ENCODE measurements at regions not wholly inside any gene's neighbourhood (a gene's known extent, or its start where the extent isn't known, plus 50 kb on each side); places are given as distances from the start of the nearest gene placed in this dataset.

DNA sequence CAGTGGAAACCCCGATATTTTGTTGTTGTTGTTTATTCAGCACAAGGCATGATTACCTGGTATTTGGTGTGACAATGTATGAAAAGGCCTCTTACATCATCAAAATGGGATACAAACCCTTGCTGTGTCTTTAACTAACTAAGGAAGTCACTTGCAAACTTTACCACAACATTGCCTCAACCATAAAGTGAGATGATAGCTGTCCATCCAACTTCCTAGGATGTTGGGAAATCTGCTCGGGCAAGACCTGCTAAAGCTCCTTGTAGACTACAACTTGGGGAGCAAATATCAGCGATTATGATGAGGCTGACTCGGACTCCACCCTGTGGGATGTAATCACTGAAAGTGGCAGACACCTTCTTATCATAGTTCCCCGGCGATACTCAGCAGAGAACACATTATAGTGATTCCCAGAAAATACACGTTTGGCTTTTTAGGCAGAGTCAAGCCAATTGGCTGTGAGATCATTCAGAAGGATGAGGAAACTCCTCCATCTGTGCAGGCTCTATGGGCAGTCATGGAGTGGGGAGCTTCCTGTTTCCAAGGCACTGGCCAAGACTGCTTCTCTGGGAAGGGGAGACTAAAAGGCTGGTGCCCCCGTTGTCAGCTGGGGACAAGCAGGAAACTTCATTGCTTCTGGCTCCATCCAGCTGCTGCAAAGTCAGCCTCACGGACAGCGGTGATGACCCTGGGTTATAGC, 289.0 kb downstream of the RNF144A start:
- FAIRE-seq (no peak), DNase-seq (ENCODE audit: insufficient read length, low spot score) (no peak)

DNA sequence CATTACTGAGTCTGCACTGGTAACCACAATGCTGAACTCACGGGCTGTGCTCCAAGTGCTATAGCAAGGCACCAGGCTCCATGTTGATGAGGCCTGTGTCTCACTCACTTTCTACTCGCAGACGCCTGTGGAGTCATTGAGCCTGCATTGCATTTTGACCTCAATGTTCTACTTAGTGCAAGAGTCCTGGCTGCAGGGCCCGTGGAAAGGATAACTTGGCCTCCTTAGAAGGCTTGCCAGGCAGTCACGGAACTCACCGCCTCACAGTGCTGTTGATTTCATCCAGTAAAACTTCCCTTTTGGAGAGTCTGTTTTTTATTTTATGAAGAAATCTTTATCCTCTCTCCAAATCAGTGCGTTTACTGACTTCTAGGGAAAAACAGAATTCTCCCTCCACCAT, 290.4 kb downstream of the RNF144A start:
- FAIRE-seq = no peak

DNA sequence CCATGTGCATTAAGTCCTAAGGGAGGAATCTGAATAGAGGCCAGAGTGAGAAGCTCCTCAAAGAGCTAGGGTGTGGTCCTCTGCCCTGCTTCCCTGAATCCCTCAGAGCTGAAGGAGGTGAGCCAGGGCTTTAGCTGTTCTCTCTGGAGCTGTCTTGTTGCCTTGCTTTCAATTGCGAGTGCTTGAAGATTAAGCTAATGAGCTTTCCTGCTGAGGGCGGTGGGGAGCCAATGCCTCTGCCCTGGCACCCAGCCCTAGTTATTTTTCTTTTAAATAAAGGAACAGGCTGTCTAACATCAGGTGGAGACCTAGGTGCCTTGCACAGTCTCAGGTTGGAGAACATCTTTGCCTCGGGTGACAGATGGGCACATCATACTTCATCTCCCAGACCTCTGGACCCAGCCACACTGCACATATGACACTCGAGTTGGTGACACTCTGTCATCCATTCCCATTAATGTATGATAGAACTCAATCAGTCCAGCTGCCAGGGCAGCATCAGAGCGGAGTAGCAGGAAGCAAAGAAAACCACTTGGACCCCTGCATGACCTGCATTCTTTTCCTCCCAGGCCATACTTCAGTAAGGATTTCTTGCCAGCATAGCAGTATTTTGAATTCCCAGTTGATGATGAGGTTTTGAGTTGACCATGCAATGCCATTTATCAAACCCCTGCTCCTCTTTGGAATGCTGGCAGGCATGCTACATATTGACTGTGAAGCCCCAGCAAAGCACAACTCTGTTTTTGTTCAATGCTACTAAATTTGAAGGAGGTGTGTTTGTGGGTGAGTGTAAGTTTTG, 292.7 kb downstream of the RNF144A start:
- FAIRE-seq = no peak
- DNase-seq (ENCODE audit: insufficient read length, low spot score) = no peak

More for the DNA sequence above, 290.4 kb downstream of the RNF144A start:
- DNase-seq (ENCODE audit: insufficient read length, low spot score) = no peak

- DNase-seq (ENCODE audit: insufficient read length, low spot score) = no peak
These were observed 293.5 kb downstream of the RNF144A start for GRCh38 chr2:7210712-7211111.

GRCh38 chr2:7225848-7226247, 308.6 kb downstream of the RNF144A start:
- FAIRE-seq (no peak), DNase-seq (ENCODE audit: insufficient read length, low spot score) (no peak)

More at GRCh38 chr2:7210712-7211111, 293.5 kb downstream of the RNF144A start:
- no peak for FAIRE-seq

- DNase-seq (ENCODE audit: insufficient read length, low spot score) (no peak), FAIRE-seq (no peak)
These were observed 309.3 kb downstream of the RNF144A start for GRCh38 chr2:7226501-7226900.

DNA sequence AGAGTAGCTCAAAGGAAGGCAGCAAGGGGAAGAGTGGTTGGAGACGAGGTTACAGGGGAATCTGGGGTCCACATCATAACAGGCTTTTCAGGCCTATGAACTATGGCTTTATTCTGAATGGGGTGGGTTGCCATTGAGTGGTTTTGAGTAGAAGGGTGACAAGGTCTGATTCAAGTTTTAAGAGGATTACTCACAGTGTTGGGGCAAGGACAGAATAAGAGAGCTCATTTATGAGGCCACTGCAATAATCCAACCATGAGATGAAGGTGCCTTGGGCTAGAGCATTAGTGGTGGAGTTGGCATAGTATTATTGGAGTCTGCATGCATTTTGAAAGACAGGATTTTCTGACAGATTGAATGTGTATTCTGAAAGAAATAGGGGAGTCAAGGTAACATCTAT, 315.9 kb downstream of the RNF144A start:
- FAIRE-seq = no peak
- DNase-seq (ENCODE audit: insufficient read length, low spot score) = no peak

- no peak for DNase-seq (ENCODE audit: insufficient read length, low spot score)
- FAIRE-seq = no peak
These were observed 320.3 kb downstream of the RNF144A start for GRCh38 chr2:7237466-7237865.

- DNase-seq (ENCODE audit: insufficient read length, low spot score) = no peak
- no peak for FAIRE-seq
These were observed 321.9 kb downstream of the RNF144A start for GRCh38 chr2:7239078-7239477.

GRCh38 chr2:7241041-7241745, 324.0 kb downstream of the RNF144A start:
- no peak for FAIRE-seq
- no peak for DNase-seq (ENCODE audit: insufficient read length, low spot score)

- DNase-seq (ENCODE audit: insufficient read length, low spot score) (no peak), FAIRE-seq (no peak)
These were observed 325.1 kb downstream of the RNF144A start for GRCh38 chr2:7242189-7242867.

DNA sequence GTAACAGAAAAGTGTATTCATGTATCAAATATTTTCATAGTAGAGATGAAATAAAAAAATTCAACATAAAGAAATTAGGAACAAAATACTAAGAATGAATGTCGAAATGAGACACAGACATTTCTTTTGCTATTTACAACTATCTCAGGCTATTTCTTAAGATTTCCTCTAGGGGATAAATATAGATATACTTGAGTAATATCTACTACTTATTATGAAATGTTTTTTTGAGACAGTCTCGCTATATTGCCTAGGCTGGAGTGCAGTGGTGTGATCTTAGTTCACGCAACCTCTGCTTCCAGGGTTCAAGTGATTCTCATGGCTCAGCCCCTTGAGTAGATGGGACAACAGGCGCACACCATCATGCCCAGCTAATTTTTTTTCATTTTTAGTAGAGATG, 326.1 kb downstream of the RNF144A start:
- no peak for FAIRE-seq
- no peak for DNase-seq (ENCODE audit: insufficient read length, low spot score)

DNA sequence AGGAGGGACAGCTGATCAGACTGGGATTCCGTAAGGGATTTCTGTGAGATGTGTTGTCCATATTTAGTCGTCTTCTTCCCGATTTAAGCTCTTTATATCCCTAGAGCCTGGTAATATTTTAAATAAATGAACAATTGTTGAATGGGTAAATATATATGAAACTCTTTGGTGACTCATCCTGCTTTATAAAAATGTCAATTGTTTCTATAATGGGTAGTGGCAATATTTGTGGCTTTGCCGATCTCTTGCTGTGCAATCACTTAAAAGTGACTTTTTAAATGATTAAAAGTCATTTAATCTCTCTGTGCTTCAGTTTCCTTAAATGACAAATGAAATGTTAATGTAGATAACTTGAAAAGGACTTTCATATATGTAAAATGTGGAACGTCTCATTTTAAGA, 339.2 kb downstream of the RNF144A start:
- no peak for FAIRE-seq
- DNase-seq (ENCODE audit: insufficient read length, low spot score) = no peak

DNA sequence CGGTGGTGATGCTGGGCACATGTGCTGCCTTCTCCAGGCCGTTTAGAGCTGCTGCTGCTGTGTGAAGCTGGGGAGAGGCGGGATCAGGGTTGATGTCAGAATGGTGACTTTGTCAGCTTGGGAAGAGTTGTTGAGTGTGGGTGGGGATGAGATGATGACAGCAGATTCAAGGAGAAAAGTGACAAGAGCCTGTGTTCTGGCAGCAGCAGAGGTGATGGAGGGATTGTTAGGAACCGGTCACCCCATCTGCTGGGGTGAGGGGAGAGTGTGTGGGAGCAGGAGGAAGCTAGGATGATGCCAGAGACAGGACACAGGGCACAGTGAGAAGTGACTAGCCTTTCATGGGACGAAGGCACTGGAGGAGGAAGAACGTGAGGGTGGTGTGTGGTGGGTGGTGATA, 345.5 kb downstream of the RNF144A start:
- DNase-seq (ENCODE audit: insufficient read length, low spot score) = no peak
- FAIRE-seq = no peak

- FAIRE-seq (no peak), DNase-seq (ENCODE audit: insufficient read length, low spot score) (no peak)
These were observed 347.6 kb downstream of the RNF144A start for GRCh38 chr2:7264791-7265190.

DNA sequence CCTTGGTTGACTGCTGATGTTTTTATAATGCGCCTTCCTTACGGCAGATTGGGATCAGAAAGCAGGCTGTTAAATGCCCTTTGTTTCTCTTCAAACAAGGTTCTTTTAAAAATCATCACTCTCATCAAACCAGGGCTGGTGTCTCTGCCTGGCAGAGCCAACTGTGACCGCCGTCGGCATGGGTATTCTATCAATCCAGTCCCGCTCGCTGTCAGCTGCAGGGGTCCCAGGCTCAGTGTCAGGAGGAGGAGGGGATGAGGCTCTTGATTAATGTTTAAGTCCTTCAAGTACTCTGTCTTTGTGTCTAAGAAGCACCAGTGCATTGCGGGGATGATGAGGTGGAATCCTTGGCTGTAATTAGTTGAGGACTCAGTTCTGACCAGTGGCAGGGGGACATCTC, 348.1 kb downstream of the RNF144A start:
- DNase-seq (ENCODE audit: insufficient read length, low spot score) = no peak
- no peak for FAIRE-seq

DNA sequence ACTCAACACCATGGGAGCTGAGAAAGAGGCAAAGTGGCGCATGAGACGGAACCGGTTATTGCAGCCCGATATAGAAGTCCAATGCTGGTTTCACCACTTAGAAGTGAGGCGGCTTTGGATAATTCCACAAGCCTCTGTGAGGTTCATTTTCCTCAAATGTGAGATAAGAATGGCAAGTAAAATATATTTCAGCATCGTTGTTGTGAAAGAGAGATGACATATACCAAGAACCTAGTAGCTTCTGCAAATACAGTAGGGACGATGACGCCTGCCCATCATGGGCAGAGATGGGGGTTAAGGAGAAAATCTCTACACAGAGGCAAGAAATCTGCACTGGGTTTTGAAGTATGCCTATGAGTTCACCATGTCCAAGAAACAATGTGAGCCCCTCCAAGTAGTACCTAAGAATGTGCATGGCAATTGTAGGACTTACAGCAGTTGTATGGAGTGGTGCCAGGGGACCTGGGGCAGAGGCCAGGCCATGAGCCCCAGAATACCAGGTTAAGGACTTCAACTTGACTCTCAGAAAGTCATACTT, 352.0 kb downstream of the RNF144A start:
- DNase-seq (ENCODE audit: insufficient read length, low spot score) (no peak), FAIRE-seq (no peak)

- DNase-seq (ENCODE audit: insufficient read length, low spot score) = no peak
These were observed 352.8 kb downstream of the RNF144A start for GRCh38 chr2:7270011-7270431.

GRCh38 chr2:7272210-7272609, 355.0 kb downstream of the RNF144A start:
- DNase-seq (ENCODE audit: insufficient read length, low spot score) (no peak), FAIRE-seq (no peak)

More at GRCh38 chr2:7270011-7270431, 352.8 kb downstream of the RNF144A start:
- no peak for FAIRE-seq

DNA sequence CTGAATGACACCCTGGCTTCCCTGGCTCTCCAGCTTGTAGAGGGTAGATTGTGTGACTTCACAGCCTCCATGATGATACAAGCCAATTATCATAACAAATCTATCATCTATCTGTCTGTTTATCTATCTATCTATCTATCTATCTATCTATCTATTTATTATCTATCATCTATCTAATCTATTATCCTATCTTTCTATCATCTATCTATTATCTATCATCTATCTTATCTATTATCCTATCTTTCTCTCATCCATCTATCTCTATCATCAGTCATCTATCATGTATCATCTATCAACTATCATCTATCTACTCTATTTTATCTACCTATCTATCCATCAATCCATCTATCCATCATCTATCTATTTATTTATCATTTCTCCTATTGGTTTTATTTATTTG, 361.8 kb downstream of the RNF144A start:
- FAIRE-seq = no peak
- no peak for DNase-seq (ENCODE audit: insufficient read length, low spot score)

Data from GM19239 (cell line).